ENCODE measurements at regions not wholly inside any gene's neighbourhood (a gene's known extent, or its start where the extent isn't known, plus 50 kb on each side); places are given as distances from the start of the nearest gene placed in this dataset.

DNA sequence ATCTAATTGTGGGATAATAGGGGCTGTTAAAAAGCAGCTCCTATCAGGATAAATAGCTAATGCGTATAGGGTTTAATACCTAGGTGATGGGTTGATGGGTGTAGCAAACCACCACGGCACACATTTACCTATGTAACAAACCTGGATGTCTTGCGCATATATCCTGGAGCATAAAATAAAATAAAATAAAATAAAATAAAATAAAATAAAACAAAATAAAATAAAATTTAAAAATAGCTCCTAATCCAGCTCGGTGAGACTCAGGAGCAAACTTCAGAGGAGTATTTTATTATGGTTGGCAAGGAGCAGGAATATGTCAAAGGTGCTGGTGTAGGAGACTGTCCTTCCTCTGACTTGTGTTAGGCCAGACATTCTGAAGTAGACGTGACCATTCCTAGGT, 721.0 kb downstream of the BCL11B start:
- no peak for DNase-seq

DNA sequence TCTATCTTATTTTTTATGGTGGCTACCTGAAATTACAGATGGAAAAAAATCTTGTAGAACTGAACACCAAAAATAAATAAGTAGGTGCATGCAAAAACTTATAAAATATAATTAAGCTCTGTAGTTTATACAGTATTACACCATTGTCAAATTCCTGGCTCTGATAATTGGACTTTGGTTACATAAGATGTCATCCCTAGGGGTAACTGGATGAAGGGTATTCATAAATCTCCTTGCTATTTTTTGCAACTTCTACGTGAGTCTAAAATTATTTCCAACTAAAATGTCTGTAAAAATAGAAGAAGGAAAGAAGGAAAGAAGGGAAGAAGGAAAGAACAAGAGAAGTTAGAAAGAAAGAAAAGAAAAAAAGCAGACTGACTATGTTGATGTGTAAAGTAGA, 716.6 kb downstream of the BCL11B start:
- no peak for DNase-seq

DNA sequence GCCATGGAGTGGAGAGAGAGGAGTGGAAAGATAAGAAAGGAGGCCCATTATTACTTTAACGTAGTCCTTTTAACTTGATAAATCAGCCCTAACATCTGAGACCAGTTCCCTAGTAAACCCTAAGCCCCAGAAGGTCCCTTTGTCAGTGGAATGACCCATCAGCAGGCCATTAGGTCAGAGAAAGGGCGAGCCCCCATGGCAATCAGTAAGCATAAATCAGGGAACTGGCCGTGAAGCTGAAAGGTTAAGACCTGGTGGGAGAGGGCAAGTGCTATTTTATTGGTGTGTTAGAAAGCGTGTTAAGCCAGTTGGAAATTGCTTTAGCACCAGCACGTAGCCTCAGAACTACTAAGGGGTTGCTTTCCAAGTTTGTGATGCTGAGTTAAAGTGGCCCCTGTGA, 708.0 kb downstream of the BCL11B start:
- no peak for DNase-seq

DNA sequence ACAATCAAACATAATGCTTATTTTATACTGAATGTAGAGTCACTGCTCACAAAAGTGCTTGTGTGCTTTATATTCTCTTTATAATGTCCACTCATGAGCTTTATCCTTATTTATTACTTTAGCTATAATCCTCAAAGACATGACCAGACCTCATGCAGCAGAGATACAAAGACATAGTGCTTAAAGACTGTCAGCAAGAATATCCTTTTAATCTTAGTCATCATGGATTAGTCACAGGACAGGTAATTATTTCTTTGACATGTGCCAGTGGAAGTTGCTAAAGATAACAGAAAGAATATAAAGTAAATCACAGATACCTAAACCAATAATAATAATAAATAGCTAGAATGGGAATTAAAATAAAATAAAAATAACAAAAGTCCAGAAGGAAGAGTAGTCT, 707.5 kb downstream of the BCL11B start:
- no peak for DNase-seq

DNA sequence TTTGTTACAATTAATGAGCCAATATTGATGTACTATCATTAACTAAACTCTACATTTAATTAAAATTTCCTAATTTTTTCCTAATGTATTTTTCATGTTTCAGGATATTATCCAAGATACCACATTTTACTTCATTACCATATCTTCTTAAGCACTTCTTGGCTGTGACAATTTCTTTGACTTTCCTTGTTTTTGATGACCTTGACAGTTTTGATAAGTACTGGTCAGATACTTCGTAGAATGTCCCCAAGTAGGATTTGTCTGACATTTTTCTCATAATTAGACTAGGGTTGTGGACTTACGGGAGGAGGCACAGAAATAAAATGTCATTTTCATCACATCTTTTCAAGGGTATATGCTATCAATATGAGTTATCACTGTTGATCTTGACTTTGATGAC, 700.9 kb downstream of the BCL11B start:
- no peak for DNase-seq

DNA sequence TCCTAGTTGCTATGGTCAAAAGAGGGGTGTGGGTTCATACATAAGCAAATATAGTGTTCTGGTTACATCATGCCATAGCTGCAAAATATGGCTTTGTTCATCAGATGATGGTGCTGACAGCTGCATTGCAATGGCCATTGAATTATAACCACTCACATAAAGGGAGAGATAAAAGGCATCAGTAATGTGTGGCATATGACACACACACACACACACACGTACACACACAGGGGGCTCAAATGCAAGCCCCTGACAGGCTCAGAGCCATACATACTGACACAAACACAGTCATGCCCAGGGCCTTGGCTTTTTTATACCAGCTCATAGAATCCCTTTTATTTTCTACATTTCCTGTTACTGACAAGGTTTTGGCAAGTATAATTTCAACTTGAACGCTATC, 698.9 kb downstream of the BCL11B start:
- no peak for DNase-seq

GRCh38 chr14:98576463-98576862, 695.5 kb downstream of the BCL11B start:
- no peak for DNase-seq

- no peak for DNase-seq
Measured at GRCh38 chr14:98578204-98578603, 693.8 kb downstream of the BCL11B start.

GRCh38 chr14:98579140-98579539, 692.9 kb downstream of the BCL11B start:
- no peak for DNase-seq

- DNase-seq, result no peak
Measured at GRCh38 chr14:98580131-98580678, 691.8 kb downstream of the BCL11B start.

GRCh38 chr14:98582276-98582675, 689.7 kb downstream of the BCL11B start:
- DNase-seq, result no peak

DNA sequence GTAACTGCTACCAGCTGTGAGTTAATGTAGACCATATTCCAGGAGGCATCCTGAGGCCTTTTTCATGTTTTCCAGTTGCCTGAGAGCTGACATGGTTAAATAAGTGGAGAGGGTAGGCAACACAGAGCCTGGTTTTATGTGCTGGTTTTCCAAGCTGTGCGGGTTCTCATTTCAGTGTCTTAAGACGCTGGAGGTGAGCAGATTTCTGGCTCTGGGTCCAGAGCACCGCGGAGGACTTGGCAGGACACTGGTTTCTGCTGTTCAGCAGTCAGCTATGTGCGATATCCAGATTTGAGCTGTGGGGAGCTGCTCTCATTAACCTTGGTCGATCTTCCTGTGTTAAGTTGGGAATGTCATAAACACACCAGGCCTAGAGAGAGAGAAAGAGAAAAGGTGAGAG, 680.8 kb downstream of the BCL11B start:
- DNase-seq, result no peak

DNA sequence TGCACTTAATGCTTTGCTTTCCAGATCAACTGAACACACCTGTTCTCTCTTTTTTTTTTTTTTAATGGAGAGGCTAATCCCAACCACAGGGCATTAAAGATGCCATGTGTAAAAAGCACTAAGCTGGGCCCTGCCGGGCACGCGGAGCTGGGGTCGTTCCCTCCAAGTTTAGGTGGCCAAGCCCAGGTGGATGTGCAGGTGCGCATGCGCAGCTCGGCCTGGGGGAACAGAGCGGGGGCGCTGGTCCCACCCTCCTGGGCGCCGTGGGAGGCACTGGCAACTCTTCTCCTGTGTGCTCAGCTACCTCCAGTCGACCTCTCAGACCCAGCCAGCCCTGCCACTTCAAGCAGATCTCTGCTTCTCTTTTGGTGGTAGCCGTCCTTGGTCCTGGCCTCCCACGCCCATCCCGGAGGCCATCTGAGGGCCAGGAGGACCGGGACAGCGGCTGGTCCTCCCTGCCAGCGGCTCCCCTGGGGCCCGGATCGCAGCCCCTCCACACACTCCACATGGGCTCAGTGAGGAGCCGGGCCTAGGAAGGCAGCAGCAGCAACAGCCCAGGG, 679.3 kb downstream of the BCL11B start:
- DNase-seq, result no peak

GRCh38 chr14:98593361-98593761, 678.6 kb downstream of the BCL11B start:
- no peak for DNase-seq

GRCh38 chr14:98594156-98594555, 677.8 kb downstream of the BCL11B start:
- DNase-seq, result no peak

DNA sequence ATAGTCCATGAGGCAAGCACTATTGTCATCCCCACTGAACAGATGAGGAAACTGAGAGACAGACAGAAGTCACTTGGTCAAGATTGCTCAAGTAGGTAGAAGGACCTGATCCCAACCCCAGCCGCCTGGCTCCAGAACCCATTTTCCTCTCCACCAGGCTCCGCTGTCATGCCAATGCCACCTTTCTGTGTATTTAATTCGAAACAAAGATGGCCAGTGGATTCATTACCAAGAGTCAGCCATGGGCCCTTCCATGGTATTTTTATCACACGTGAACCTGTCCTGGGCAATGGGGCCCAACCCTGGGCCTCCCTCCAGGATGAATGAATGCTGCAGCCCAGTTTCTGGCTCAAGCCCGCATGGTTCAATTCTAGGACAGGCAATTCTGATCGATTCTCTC, 673.4 kb downstream of the BCL11B start:
- DNase-seq, result no peak

GRCh38 chr14:98599082-98599481, 672.9 kb downstream of the BCL11B start:
- DNase-seq, result no peak

DNA sequence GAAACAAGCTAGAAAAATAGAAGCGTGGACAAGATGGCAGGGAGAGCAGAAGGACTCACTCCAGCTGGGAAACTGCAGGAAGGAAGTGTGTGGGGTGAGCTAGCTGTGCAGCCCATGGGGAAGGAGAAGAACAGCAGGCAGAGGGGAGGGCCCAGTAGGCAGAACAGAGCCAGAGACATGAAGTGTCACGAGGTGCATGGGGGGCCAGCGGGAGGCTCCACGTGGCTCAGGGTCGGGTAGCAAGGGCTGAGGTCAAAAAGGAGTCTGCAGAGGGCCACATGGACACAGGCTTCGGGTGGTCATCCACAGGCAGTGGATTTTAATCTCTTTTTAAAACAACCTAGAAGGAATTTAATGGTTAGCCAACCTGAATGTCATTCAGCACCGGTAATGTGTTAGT, 669.0 kb downstream of the BCL11B start:
- no peak for DNase-seq

DNA sequence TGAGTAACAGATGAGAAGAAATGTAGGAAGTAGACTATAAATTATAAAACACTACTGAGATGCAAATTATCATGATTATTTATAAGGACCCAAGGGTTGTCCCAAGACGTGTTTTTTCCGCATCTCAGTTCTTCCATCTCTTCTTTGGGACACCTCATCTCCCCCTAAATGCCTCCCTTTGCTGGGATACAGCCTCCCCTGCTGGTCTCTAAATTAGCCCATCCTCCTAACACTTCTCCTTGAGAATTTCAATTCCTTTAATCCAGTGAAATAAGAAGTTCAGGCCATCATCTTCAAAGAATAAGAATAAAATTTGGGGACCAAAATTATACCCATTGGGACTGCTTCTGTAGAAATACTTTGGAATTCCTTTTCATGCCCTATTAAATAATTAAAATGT, 667.0 kb downstream of the BCL11B start:
- DNase-seq, result no peak

DNA sequence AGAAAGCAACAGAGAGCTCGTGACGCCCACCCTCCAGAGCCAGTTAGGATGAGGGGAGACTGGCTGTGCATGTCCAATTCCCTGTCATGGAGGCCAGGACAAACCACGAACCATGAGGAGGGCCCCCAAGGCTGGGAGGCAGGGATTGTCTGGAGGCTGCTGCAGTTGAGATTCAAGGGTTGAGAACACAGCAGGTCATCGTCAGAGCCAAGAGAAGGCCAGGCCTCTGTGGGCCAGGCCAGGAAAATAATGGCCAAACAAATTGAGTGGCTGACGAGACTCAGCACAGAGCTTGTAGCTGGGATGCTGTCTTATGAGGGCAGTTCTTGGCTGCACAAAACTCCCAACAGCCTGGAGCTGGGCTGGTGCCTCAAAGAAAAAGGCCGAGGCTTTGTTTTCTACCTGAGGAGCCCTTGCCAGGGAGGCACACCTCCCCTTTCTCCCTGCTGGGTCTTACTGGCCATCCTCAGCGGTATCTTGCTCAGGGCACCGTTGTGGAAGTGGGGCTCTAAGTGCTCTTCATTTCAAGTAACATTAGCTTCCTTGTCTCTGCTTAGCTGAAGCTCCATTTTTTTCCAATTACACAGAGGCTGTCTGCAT, 665.9 kb downstream of the BCL11B start:
- DNase-seq, result no peak

GRCh38 chr14:98606816-98607215, 665.2 kb downstream of the BCL11B start:
- DNase-seq, result no peak

DNA sequence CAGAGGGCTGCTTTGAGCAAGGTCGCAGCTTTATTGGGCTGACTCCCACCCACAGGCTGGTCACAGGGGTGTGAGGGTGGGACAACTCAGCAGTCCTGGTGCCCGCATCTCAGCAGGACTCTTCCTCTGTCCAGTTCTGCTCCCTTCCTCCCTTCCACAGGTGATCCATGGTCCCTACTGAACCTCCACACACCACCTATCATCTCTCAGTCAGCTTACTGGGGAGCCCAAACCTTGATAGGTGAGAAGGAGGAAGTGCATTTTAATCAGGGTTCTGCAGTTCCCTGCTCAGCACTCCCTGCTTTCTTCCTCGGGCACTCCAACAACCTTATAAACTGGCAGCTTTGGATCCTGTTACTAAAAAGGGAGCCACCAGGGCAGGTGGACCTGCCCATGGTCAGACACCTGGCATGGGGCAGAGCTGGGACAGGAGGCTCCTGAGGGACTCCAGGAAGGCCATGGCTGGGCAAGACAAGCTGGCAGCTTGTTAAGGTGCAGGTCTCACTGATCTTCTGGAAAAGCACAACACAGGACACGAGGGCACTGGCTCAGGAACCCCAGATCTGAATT, 664.6 kb downstream of the BCL11B start:
- no peak for DNase-seq

DNA sequence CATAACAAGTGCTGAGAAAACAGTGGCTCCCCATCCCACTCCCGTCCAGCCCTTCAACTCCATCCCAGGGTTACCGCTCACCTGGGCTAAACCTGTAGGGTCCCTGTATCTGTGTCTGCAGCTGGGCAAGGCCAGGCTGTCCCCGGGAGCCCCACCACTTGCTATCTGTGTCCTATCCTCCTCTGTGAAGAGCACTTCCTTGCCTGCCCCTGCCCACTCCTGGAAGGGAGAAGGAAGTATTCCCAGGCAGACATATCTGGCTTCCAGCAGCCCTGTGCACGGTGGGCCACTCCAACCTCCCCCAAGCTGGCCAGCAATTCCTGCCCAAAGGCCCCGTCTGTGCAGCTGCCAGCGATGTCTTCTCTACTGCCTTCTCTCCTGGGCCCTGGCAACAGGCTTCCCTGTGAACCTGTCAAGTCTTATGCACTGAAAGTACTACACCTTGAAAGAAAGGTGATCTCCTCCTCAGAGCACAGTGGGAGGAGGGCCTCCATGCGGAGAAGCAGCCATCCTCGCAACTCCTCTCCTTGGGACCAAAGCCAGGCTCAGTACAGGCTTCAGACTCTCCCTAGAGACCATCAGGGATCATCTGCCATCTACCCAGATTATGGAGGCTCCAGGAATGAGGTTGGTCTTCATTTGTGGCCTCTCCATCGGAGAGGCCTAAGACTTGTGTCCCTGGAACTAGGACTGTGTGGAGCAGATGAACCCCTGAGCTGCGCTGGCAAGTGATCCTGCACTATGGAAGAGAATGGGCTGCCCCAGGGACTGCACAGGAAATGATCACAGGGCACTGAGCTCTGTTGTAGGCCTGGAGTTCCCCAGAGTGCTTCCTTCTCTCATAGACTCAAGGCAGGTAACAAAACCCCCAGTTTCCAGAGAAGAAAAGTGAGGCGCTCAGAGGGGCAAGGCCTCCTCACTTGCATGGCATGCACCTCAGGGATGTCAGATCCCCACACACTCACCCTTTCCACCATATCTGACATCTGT, 663.6 kb downstream of the BCL11B start:
- DNase-seq, result no peak
